OCI-LY7 (cell line): ENCODE measurements at regions not wholly inside any gene's neighbourhood (a gene's known extent, or its start where the extent isn't known, plus 50 kb on each side); places are given as distances from the start of the nearest gene placed in this dataset.

Experiments used
- BruUV-seq: library from RNA; stranded (reverse); fragments of 400-500 nt; replicated peaks from 2 replicates; lab custom pipeline; 2021; lab: Mats Ljungman, UMichigan
- CTCF ChIA-PET: fragments of 300-600 bp; sonication (Branson Sonifier 250); formaldehyde crosslinking; loops from one replicate; lab custom pipeline; 2022; ENCODE audit warnings: antibody characterized with exemption; ENCODE audit not compliant: unreplicated experiment; lab: Charles Lee
- POLR2A ChIA-PET: fragments of 300-600 bp; sonication (Branson Sonifier 250); formaldehyde crosslinking; loops from one replicate; lab custom pipeline; 2022; ENCODE audit warnings: antibody characterized with exemption; lab: Charles Lee
- DNase-seq: peaks from one replicate; pipeline ENCODE4 v3.0.0-alpha.2; 2015; ENCODE audit warnings: low spot score
- H2AFZ ChIP-seq: fragments of 200-600 bp; sonication (generic), shearing (Covaris generic); 2 replicates; pipeline ENCODE4 v1.6.1; 2014; ENCODE audit warnings: mild to moderate bottlenecking, antibody characterized with exemption, low read length, moderate library complexity
- H3K27ac ChIP-seq: fragments of 200-600 bp; sonication (generic); 2 replicates; pipeline ENCODE4 v1.5.1; 2014; ENCODE audit warnings: mixed run types, low read depth, mild to moderate bottlenecking, moderate library complexity, low read length, inconsistent platforms; ENCODE audit not compliant: poor library complexity, severe bottlenecking
- H3K36me3 ChIP-seq: fragments of 200-600 bp; sonication (generic); 2 replicates; pipeline ENCODE4 v1.6.1; 2014; ENCODE audit warnings: mild to moderate bottlenecking, antibody characterized with exemption, low read length, moderate library complexity, mixed read lengths; ENCODE audit not compliant: insufficient read depth
- H3K4me1 ChIP-seq: fragments of 200-600 bp; sonication (generic); 2 replicates; pipeline ENCODE4 v1.5.1; 2014; ENCODE audit warnings: mild to moderate bottlenecking, low read length; ENCODE audit not compliant: insufficient read depth, poor library complexity, severe bottlenecking
- H3K4me2 ChIP-seq: fragments of 200-600 bp; sonication (generic); 2 replicates; pipeline ENCODE4 v1.6.1; 2014; ENCODE audit warnings: mild to moderate bottlenecking, low read length
- H3K4me3 ChIP-seq: fragments of 200-600 bp; sonication (generic); 2 replicates; pipeline ENCODE4 v1.5.1; 2014; ENCODE audit warnings: mild to moderate bottlenecking, low read depth, low read length; ENCODE audit not compliant: poor library complexity, severe bottlenecking
- H3K79me2 ChIP-seq: fragments of 200-600 bp; sonication (generic); 2 replicates; pipeline ENCODE4 v1.6.1; 2016; ENCODE audit warnings: low read depth, mild to moderate bottlenecking, low read length, moderate library complexity, mixed read lengths; ENCODE audit not compliant: insufficient read depth
- H3K9me2 ChIP-seq: fragments of 200-600 bp; sonication (generic); 2 replicates; pipeline ENCODE4 v1.6.1; 2016; ENCODE audit warnings: mild to moderate bottlenecking, low read length, mixed read lengths; ENCODE audit not compliant: insufficient read depth
- H3K9me3 ChIP-seq: fragments of 200-600 bp; sonication (generic); 2 replicates; pipeline ENCODE4 v1.6.1; 2014; ENCODE audit warnings: mild to moderate bottlenecking, mixed run types, low read length, mixed read lengths
- H4K20me1 ChIP-seq: fragments of 200-600 bp; sonication (generic); 2 replicates; pipeline ENCODE4 v1.6.1; 2014; ENCODE audit warnings: mild to moderate bottlenecking, antibody characterized with exemption, low read length, moderate library complexity, mixed read lengths; ENCODE audit not compliant: insufficient read depth
- CTCF ChIP-seq: fragments of 200-600 bp; sonication (generic); conservative IDR thresholded peaks from 2 replicates; pipeline ENCODE4 v1.5.1; 2014; ENCODE audit warnings: mild to moderate bottlenecking, antibody characterized with exemption, low read length, moderate library complexity, mixed read lengths
- EZH2phosphoT487 ChIP-seq: fragments of 200-600 bp; sonication (generic); IDR thresholded peaks from 2 replicates; pipeline ENCODE4 v1.6.1; 2018; ENCODE audit warnings: low read depth, borderline replicate concordance, mild to moderate bottlenecking, mixed run types, antibody characterized with exemption, low read length, moderate library complexity, mixed read lengths
- intact Hi-C: fragments of 100-400 bp; cut with micrococcal nuclease; formaldehyde crosslinking; loops from one replicate; pipeline ENCODE4 v1.10.0; 2022; ENCODE audit not compliant: unreplicated experiment

GRCh38 chr14:26281280-26281998 lies 316.4 kb downstream of the NOVA1 start:
- Histone ChIP-seq H3K36me3 (no peaks in the 10 kb centered on the region), H2AFZ (no peak overlapping the region), H4K20me1 (no peaks in the 10 kb centered on the region), H3K4me3 (no peak overlapping the region), H3K4me2 (no peak overlapping the region), H3K9me3 (no peaks in the 10 kb centered on the region), H3K4me1 (no peaks in the 10 kb centered on the region), H3K79me2 (no peaks in the 10 kb centered on the region), H3K9me2 (no peaks in the 10 kb centered on the region), H3K27ac (no peak overlapping the region)
- CTCF ChIA-PET: no interaction called here
- TF ChIP-seq EZH2phosphoT487: no peak
- TF ChIP-seq CTCF: no peak
- no TSS peak for BruUV-seq
- DNase-seq: no peak
- intact Hi-C loops: no loop called here
- POLR2A ChIA-PET: no interaction called here

GRCh38 chr14:26276757-26277156 lies 321.1 kb downstream of the NOVA1 start:
- DNase-seq: no peak
- Histone ChIP-seq H3K4me3 (no peak overlapping the region), H2AFZ (no peak overlapping the region), H3K9me2 (no peaks in the 10 kb centered on the region), H3K79me2 (no peaks in the 10 kb centered on the region), H3K9me3 (peaks cover 7% of the 10 kb centered on the region; the same call in 1 of the 2 replicates), H3K36me3 (no peaks in the 10 kb centered on the region), H3K4me1 (no peaks in the 10 kb centered on the region), H4K20me1 (no peaks in the 10 kb centered on the region), H3K27ac (no peak overlapping the region), H3K4me2 (no peak overlapping the region)
- ChIA-PET CTCF (no interaction called here), POLR2A (interaction anchor here (0.6 to 0.7 kb wide), 2 partner anchors 59 to 336 kb away, joined by 3 to 5 read pairs; no protein-coding TSS in a partner anchor)
- intact Hi-C loops: no loop called here
- BruUV-seq: no TSS peak
- TF ChIP-seq EZH2phosphoT487 (no peak), CTCF (no peak)

- CTCF ChIA-PET: no interaction called here
- H3K27ac ChIP-seq: no peak overlapping the region
- H2AFZ ChIP-seq: no peak overlapping the region
- TF ChIP-seq CTCF (no peak), EZH2phosphoT487 (no peak)
- no peak for DNase-seq
- POLR2A ChIA-PET: no interaction called here
- no peaks in the 10 kb centered on the region for H3K4me1 ChIP-seq
- 0 out of 2 replicates have a peak, but pooled peaks cover 5% of the 10 kb centered on the region for H3K9me3 ChIP-seq
- intact Hi-C loops: no loop called here
- no peaks in the 10 kb centered on the region for H3K79me2 ChIP-seq
- no peak overlapping the region for H3K4me3 ChIP-seq
- no peaks in the 10 kb centered on the region for H3K36me3 ChIP-seq
- H3K4me2 ChIP-seq: no peak overlapping the region
- BruUV-seq: no TSS peak
- H4K20me1 ChIP-seq: no peaks in the 10 kb centered on the region
- H3K9me2 ChIP-seq: no peaks in the 10 kb centered on the region
Measured at GRCh38 chr14:26265170-26265685, 332.6 kb downstream of the NOVA1 start.
